RCC 7860 (cell line): ENCODE measurements at regions not wholly inside any gene's neighbourhood (a gene's known extent, or its start where the extent isn't known, plus 50 kb on each side); places are given as distances from the start of the nearest gene placed in this dataset.

Experiments
- DNase-seq: peaks from one replicate; pipeline ENCODE4 v3.0.0-alpha.2; 2015; ENCODE audit warnings: low spot score
- FAIRE-seq: peaks from 2 replicates; lab custom pipeline; 2012; peaks lifted over from hg19 to GRCh38; lab: Jason Lieb, UNC

- DNase-seq (no peak), FAIRE-seq (no peak)
Measured at GRCh38 chr7:109121599-109122300, 552.1 kb downstream of the DNAJB9 start.

GRCh38 chr7:109125001-109125400 lies 555.3 kb downstream of the DNAJB9 start:
- DNase-seq (no peak), FAIRE-seq (no peak)

GRCh38 chr7:109126404-109127050 lies 556.9 kb downstream of the DNAJB9 start:
- DNase-seq (no peak), FAIRE-seq (no peak)

GRCh38 chr7:109127145-109127544 lies 557.5 kb downstream of the DNAJB9 start:
- FAIRE-seq = no peak

GRCh38 chr7:109131141-109131540 lies 561.5 kb downstream of the DNAJB9 start:
- FAIRE-seq (no peak), DNase-seq (no peak)

More at GRCh38 chr7:109127145-109127544, 557.5 kb downstream of the DNAJB9 start:
- no peak for DNase-seq

GRCh38 chr7:109136893-109137292 lies 567.2 kb downstream of the DNAJB9 start:
- no peak for FAIRE-seq

GRCh38 chr7:109154748-109155147 lies 585.1 kb downstream of the DNAJB9 start:
- DNase-seq (no peak), FAIRE-seq (no peak)

More at GRCh38 chr7:109136893-109137292, 567.2 kb downstream of the DNAJB9 start:
- no peak for DNase-seq

GRCh38 chr7:109158246-109158645 lies 588.6 kb downstream of the DNAJB9 start:
- FAIRE-seq (no peak), DNase-seq (no peak)

GRCh38 chr7:109176661-109177060 lies 607.0 kb downstream of the DNAJB9 start:
- FAIRE-seq (no peak), DNase-seq (no peak)

GRCh38 chr7:109178342-109178741 lies 608.7 kb downstream of the DNAJB9 start:
- FAIRE-seq = no peak
- no peak for DNase-seq

- FAIRE-seq (no peak), DNase-seq (no peak)
Measured at GRCh38 chr7:109179601-109180000, 609.9 kb downstream of the DNAJB9 start.

GRCh38 chr7:109190766-109191398 lies 621.2 kb downstream of the DNAJB9 start:
- FAIRE-seq = no peak

GRCh38 chr7:109206196-109206595 lies 636.5 kb downstream of the DNAJB9 start:
- DNase-seq (no peak), FAIRE-seq (no peak)

More at GRCh38 chr7:109190766-109191398, 621.2 kb downstream of the DNAJB9 start:
- no peak for DNase-seq

GRCh38 chr7:109213081-109213480 lies 643.4 kb downstream of the DNAJB9 start:
- DNase-seq (no peak), FAIRE-seq (no peak)

- FAIRE-seq = no peak
- DNase-seq = no peak
Measured at GRCh38 chr7:109215341-109215740, 645.7 kb downstream of the DNAJB9 start.

GRCh38 chr7:109224100-109224499 lies 654.4 kb downstream of the DNAJB9 start:
- FAIRE-seq (no peak), DNase-seq (no peak)

GRCh38 chr7:109226699-109227098 lies 657.0 kb downstream of the DNAJB9 start:
- FAIRE-seq (no peak), DNase-seq (no peak)

GRCh38 chr7:109235316-109235715 lies 665.6 kb downstream of the DNAJB9 start:
- no peak for FAIRE-seq
- no peak for DNase-seq

GRCh38 chr7:109246330-109247077 lies 676.8 kb downstream of the DNAJB9 start:
- FAIRE-seq (no peak), DNase-seq (no peak)

GRCh38 chr7:109256762-109257560 lies 687.3 kb downstream of the DNAJB9 start:
- DNase-seq (no peak), FAIRE-seq (no peak)
